ENCODE measurements at regions not wholly inside any gene's neighbourhood (a gene's known extent, or its start where the extent isn't known, plus 50 kb on each side); places are given as distances from the start of the nearest gene placed in this dataset.

- no peak for TF ChIP-seq CTCF (IDR thresholded peaks at IDR 0.05; ENCODE audit: low read depth, low read length)
- ChIA-PET POLR2A (no interaction called here), CTCF (no interaction called here)
- DNase-seq (ENCODE audit: low read depth, low spot score): no peak
- H3K9me3 ChIP-seq (ENCODE audit: control insufficient read depth, insufficient read depth, low read length): no peaks in the 10 kb centered on the region
- H3K4me3 ChIP-seq (ENCODE audit: low read depth, low read length): no peak overlapping the region
- H3K27me3 ChIP-seq (ENCODE audit: control insufficient read depth, insufficient read depth, low read length): no peaks in the 10 kb centered on the region
- no peak overlapping the region for H3K27ac ChIP-seq (ENCODE audit: low read depth, low read length)
Observed at GRCh38 chr11:119995730-119996491, 142.0 kb downstream of the TRIM29 start.

- no peak for DNase-seq (ENCODE audit: low read depth, low spot score)
- no peak for TF ChIP-seq CTCF (IDR thresholded peaks at IDR 0.05; ENCODE audit: low read depth, low read length)
- CTCF ChIA-PET: no interaction called here
- peaks cover 10% of the 10 kb centered on the region for H3K27me3 ChIP-seq (ENCODE audit: control insufficient read depth, insufficient read depth, low read length)
- no peak overlapping the region for H3K27ac ChIP-seq (ENCODE audit: low read depth, low read length)
- no peak overlapping the region for H3K4me3 ChIP-seq (ENCODE audit: low read depth, low read length)
- POLR2A ChIA-PET: no interaction called here
- no peaks in the 10 kb centered on the region for H3K9me3 ChIP-seq (ENCODE audit: control insufficient read depth, insufficient read depth, low read length)
Observed at GRCh38 chr11:119993722-119994121, 144.2 kb downstream of the TRIM29 start.

GRCh38 chr11:119992171-119993051 is 145.5 kb downstream of the TRIM29 start:
- no peak for TF ChIP-seq CTCF (IDR thresholded peaks at IDR 0.05; ENCODE audit: low read depth, low read length)
- ChIA-PET CTCF (no interaction called here), POLR2A (no interaction called here)
- no peak for DNase-seq (ENCODE audit: low read depth, low spot score)
- Histone ChIP-seq H3K9me3 (ENCODE audit: control insufficient read depth, insufficient read depth, low read length) (no peaks in the 10 kb centered on the region), H3K4me3 (ENCODE audit: low read depth, low read length) (no peak overlapping the region), H3K27ac (ENCODE audit: low read depth, low read length) (no peak overlapping the region), H3K27me3 (ENCODE audit: control insufficient read depth, insufficient read depth, low read length) (peaks cover 16% of the 10 kb centered on the region)

- ChIA-PET CTCF (no interaction called here), POLR2A (no interaction called here)
- H3K27ac ChIP-seq (ENCODE audit: low read depth, low read length): no peak overlapping the region
- no peak for DNase-seq (ENCODE audit: low read depth, low spot score)
- TF ChIP-seq CTCF (IDR thresholded peaks at IDR 0.05; ENCODE audit: low read depth, low read length): no peak
- no peaks in the 10 kb centered on the region for H3K9me3 ChIP-seq (ENCODE audit: control insufficient read depth, insufficient read depth, low read length)
- peaks cover 17% of the 10 kb centered on the region for H3K27me3 ChIP-seq (ENCODE audit: control insufficient read depth, insufficient read depth, low read length)
- no peak overlapping the region for H3K4me3 ChIP-seq (ENCODE audit: low read depth, low read length)
Observed at GRCh38 chr11:119991669-119992068, 146.2 kb downstream of the TRIM29 start.

GRCh38 chr11:119991022-119991404 is 146.9 kb downstream of the TRIM29 start:
- ChIA-PET CTCF (no interaction called here), POLR2A (no interaction called here)
- no peaks in the 10 kb centered on the region for H3K9me3 ChIP-seq (ENCODE audit: control insufficient read depth, insufficient read depth, low read length)
- peaks cover 21% of the 10 kb centered on the region for H3K27me3 ChIP-seq (ENCODE audit: control insufficient read depth, insufficient read depth, low read length)
- H3K27ac ChIP-seq (ENCODE audit: low read depth, low read length): no peak overlapping the region
- H3K4me3 ChIP-seq (ENCODE audit: low read depth, low read length): no peak overlapping the region
- no peak for TF ChIP-seq CTCF (IDR thresholded peaks at IDR 0.05; ENCODE audit: low read depth, low read length)
- DNase-seq (ENCODE audit: low read depth, low spot score): no peak
